Activated CD4-positive, alpha-beta T cell treated with anti-CD3 and anti-CD28 coated beads for 24 hours (primary cell): ENCODE measurements at regions not wholly inside any gene's neighbourhood (a gene's known extent, or its start where the extent isn't known, plus 50 kb on each side); places are given as distances from the start of the nearest gene placed in this dataset.
"Not testable (repeated sequence)": the region's sequence is repeated elsewhere in the genome, so short reads cannot be mapped to it uniquely, and the experiment has no call there.

Experiments
- DNase-seq, 2 donors: peaks; one replicate each; pipeline ENCODE4 v3.0.0-alpha.2; 2020; ENCODE audit warnings: low read depth in 2 of 2

DNA sequence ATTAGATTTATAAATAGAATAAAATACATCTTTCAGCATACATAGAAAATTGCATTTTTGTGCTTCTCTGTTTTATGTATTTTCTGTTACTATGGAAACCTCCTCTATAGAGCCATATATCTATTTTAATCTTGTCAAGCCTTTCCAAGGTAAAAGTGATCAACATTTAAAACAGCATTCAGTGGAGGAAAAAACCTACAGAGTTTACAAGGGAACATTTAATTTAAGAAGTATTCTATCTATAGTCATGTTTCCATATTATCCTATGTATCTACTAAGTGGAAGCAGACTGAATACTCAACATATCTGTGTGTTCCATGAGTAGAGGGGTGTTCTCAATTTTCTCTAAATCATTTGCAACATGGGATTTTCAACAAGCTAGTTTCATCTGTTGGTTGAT lies 791.4 kb downstream of the CDH18 start:
- DNase-seq, result no peak

DNA sequence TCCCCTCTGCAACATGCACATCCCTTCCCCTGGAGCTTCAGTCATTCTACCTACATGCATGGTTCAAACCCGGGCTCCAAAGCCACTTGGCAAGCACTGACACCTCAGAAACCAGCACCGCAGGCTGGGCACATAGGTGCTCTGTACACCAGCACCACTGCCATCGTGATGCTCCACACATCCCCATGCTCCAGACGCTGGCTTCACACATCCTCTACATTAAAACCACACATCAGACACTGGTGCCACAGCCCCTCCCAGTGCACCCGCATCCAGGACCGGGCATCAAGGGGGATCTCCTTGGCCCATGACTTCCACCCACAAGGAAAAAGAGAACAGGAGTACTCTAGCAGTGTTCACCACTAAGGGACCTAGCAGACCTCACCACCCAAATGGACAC lies 787.7 kb downstream of the CDH18 start:
- DNase-seq, result no peak

DNA sequence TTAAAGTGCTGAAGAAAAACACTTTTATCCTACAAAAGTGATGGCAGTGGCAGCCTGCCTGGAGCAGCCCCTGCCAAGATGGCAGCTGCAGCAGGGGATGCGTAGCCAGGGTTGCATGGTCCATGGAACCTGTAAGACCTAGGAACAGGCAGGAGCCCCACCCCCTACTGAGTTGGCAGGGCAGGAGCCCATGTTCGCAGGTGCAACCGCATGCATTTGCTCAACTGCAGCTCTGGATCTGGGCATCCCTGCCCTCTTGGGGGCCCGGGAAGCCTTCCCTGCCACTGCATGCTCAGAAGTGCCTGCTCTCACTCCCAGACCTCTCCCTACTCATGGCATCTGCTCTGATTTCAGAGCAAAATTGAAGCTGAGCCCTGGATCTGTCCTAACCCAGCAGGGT lies 779.6 kb downstream of the CDH18 start:
- DNase-seq, result no peak

DNA sequence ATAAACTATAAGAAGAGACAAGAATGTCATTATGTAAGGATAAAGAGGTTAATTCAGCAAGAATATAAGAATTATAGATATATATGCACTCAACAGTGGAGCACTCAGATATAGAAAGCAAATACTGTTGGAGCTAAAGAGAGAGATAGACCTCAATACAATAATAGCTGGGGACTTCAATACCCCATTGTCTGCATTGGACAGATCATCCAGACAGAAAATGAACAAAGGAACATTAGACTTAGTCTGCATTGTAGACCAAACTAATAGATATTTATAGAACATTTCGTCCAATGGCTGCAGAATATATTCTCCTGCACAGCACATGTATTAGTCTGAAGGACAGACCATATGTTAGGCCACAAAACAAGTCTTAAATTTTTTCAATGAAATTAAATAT lies 777.1 kb downstream of the CDH18 start:
- DNase-seq, result no peak

DNA sequence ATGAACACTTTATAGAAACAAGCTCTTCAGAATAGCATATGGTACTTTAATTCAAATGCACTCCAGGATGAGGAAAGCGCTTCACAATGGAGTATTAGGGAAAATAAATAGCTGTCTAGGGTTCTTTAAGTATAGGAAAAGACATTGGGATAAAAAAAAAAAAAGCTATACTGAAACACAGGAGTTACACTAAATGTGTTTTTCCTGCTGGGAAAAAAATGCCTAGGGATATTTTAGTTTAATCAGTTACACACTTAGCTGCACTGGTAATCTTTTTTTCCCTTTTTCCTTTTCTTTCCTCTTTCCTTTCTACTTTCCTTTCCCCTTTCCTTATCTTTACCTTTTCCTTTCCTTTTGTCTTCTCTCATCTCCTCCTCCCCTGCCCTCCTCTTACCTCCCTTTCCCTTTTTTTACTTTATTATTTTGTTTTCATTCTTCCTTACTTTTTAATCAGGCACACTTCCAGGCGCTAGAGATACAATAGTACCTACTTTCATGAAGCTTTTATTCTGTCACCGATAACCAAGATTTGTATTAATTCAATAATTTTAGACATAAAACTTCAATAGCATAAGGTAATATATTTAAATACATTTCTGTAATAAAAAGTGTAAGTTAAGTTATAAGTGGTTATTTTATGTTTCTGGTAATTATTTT lies 758.7 kb downstream of the CDH18 start:
- no peak for DNase-seq

DNA sequence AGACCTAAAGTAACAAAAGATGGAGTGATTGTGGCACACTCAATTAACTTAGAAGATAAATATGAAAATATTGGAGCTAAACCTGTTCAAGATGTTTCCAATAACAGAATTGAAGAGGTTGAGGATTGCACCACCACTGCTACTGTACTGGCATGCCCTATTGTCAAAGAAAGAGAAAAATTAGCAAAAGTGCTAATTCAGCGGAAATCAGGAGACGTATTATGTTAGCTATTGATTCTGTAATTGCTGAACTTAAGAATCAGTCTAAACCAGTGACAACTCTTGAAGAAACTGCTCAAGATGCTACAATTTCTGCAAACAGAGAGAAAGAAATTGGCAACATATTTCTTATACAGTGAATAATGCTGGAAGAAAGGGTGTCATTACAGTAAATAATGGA lies 754.4 kb downstream of the CDH18 start:
- DNase-seq, result no peak

DNA sequence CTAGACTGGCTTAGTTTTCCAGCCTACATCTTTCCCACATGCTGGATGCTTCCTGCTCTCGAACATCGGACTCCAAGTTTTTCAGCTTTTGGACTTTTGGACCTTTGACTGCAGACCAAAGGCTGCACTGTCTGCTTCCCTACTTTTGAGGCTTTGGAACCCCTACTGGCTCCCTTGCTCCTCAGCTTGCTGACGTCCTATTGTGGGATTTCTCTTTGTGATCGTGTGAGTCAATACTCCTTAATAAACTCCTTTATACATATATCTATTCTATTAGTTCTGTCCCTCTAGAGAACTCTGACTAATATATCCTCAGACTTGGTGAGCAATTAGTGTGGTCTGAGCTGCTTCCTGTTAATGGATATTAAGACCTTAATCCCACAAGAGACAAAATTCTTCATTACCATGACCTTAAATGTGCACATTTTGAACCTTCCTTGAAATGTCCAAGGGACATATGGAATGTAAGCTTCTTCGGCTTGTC lies 752.9 kb downstream of the CDH18 start:
- DNase-seq, result no peak

DNA sequence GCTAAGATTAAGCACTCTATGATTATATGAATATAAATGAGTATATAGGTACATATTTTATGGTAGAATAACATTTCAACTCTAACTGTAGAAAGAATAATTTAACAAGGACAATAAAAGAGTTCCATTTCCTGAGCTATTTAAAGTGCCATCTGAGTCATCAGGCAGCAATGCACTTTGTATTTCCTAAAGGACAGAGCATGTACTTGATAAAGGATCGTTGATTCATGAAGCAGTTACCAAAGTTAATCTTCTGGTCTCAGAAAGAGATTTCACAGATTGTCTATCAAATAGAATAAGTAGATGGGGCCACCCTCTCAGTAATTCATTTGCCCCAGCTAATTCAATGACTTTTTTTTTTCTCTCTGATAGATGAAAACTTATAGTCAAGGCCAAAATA lies 747.8 kb downstream of the CDH18 start:
- no peak for DNase-seq

DNA sequence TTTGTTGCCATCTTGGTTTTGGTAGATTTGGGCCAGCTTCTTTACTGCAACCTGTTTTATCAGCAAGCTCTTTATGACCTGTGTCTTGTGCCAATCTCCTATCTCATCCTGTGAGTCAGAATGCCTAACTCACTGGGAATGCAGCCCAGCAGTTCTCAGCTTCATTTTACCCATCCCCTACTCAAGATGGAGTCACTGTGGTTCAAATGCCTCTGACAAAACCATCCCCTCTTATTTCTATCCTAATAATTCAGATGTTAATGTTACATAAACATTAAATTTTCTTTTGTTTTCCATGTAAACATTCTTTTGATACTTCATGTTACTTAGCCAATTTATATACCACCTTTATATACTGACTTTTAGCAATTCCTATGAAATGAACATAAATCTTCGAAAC lies 746.3 kb downstream of the CDH18 start:
- no peak for DNase-seq

DNA sequence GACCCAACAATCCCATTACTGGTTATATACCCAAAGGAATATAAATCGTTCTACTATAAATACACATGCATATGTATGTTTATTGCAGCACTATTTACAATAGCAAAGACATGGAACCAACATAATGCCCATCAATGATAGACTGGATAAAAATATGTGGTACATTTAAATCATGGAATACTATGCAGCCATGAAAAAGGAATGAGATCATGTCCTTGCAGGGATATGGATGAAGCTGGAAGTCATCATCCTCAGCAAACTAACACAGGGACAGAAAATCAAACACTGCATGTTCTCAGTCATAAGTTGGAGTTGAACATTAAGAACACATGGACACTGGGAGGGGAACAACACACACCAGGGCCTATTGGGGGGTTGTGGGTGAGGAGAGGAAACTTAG lies 741.8 kb downstream of the CDH18 start:
- DNase-seq, result not testable (repeated sequence)

DNA sequence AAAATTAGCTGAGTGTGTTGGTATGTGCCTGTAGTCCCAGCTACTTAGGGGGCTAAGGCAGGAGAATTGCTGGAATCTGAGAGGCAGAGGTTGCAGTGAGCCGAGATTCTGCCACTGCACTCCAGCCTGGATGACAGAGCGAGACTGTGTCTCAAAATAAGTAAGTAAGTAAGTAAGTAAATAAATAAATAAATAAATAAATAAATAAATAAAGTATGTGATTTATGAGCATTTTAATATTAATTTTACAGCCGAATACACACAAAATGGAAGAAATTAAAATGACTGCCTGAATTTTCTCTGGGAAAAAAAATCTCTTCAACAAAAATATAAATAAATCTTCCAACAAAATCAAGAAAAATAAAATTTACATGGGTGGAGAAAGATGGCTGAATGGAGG lies 740.7 kb downstream of the CDH18 start:
- DNase-seq, result no peak

DNA sequence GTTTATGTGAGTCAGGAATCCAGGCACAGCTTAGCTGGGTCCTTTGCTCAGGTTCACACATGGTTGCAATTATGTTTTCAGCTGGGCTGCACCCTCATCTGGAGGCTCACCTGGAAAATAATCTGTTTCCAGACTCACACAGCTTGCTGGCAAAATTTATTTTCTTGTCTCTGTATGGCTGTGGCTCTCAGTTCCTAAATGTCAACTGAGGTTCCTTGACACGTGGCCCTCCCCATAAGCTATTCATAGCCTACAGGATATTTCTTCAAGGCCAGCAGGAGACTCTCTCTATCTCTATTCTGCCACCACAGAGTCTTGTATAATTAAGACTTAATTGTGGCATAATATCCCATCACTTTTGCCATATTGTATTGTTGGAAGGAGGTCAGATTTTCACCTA lies 732.0 kb downstream of the CDH18 start:
- DNase-seq, result no peak

DNA sequence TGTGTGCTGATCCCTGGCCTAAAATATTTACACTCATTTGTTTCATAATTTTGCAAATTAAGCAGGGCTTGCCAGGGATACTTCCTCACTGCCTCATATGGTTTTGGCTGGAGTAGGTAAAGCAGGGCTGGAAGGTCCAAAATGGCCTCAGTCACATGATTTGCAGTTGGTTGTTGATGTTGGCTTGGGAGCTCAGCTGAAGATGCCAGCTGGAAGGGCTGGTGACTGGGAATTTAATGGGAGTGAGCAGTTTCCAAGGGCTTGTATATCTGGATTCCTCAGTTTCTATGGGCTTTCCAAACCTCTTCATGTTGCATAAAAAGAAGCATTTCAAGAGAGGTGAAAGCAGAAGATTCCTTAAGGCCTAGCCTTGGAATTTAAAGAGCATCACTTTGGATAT lies 729.3 kb downstream of the CDH18 start:
- DNase-seq, result no peak

DNA sequence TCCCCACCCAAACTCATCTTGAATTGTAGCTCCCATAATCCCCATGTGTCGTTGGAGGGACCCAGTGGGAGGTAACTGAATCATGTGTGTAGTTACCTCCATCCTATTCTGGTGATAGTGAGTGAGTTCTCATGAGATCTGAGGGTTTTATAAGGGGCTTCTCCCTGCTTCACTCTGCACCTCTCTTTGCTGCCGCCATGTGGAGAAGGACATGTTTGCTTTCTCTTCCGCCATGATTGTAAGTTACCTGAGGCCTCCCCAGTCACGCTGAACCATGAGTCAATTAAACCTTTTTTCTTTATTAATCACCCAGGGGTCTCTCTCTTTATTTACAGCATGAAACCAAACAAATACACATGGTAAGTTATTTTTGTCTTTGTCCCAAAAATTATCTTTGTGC lies 726.1 kb downstream of the CDH18 start:
- no peak for DNase-seq

DNA sequence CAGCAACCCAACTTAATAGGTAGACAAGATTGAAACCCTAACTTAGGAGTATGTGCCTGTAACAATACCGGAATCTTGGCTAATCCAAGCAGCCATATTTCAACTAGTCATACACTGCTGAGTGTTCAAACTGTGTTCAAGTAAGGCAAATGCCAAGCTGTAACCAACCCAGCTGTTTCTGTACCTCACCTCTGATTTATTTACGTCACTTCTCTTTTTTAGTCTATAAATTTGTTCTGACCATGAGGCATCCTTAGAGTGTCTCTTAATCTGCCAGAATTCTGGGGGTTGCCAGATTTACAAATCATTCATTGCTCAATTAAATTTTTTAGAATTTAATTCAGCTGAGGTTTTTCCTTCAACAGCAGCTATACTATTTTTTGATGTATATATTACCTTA lies 723.2 kb downstream of the CDH18 start:
- no peak for DNase-seq

DNA sequence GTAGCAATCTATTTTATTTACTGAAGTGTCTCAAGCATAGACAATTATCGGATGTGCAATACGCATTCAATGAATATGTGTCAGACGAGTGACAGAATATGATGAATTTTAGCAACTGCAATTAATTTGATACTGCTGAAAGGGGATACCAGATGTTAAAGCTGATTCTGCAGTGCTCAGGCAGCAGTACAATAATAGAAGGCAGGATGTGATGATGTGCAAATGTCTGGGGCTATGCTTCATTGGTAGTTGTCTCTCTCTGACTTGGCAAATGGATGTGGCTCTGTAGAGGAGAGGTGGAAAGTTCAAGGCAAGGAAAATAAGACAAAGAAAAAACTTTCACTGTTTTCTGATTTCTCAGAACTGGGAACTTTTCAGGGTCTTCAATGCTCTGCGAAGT lies 721.2 kb downstream of the CDH18 start:
- no peak for DNase-seq

DNA sequence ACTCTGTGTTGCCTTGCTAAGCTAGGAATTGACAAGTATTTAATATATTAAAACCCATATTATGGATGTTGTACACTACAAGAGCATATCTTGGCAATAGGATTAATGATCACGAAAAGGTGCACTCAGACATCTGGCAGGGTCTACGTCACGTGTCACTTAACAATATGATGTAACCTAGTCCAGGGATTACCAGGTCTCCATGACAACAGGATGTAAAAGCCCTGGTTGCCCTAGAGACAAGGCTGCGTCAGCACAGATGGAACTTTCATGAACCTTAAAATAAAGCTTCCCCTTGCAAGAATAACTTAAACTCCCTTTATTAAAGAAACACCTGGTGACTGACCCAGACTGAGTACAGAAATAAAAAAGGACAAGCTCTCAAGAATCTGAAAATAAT lies 717.8 kb downstream of the CDH18 start:
- DNase-seq, result no peak

DNA sequence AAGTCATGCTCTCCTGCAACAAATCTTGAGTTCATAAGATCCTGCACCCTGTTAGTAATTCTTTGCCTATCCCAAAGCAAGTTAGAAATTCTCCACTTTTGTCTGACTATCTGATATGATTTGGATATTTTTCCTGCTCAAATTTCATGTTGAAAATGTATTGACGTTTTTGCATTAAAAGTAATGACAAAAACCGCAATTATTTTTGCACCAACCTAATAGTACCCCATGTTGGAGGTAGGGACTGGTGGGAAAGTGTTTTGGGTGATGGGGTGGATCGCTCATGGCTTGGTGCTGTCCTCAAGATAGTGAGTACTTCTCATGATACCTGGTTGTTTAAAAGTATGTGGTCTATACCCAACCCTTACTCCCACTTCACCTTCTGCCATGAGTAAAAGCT lies 713.4 kb downstream of the CDH18 start:
- no peak for DNase-seq

DNA sequence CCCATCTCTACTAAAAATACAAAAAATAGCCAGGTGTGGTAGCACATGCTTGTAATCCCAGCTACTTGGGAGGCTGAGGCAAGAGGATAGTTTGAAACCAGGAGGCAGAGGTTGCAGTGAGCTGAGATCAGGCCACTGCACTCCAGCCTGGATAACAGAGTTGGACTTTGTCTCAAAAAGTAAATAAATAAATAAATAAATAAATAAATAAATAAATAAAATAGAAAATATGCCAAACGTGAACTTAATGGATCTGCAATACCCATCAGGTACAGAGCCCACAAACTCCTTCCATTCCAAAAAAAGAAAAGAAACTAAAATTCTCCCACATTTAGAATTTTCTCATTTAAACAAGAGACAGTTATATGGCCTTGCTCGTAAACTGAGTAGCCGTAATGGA lies 702.7 kb downstream of the CDH18 start:
- no peak for DNase-seq

DNA sequence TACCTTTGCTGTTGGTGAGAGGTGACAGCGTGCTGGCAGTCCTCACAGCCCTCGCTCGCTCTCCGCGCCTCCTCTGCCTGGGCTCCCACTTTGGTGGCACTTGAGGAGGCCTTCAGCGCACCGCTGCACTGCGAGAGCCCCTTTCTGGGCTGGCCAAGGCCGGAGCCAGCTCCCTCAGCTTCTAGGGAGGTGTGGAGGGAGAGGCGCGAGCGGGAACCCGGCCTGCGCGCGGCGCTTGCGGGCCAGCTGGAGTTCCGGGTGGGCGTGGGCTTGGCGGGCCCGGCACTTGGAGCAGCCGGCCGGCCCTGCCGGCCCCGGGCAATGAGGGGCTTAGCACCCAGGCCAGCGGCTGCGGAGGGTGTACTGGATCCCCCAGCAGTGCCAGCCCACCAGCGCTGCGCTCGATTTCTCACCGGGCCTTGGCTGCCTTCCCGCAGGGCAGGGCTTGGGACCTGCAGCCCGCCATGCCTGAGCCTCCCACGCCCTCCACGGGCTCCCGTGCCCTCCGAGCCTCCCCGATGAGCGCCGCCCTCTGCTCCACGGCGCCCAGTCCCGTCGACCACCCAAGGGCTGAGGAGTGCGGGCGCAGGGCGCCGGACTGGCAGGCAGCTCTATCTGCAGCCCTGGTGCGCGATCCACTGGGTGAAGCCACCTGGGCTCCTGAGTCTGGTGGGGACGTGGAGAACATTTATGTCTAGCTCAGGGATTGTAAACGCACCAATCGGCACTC lies 700.3 kb downstream of the CDH18 start:
- DNase-seq, result not testable (repeated sequence)

DNA sequence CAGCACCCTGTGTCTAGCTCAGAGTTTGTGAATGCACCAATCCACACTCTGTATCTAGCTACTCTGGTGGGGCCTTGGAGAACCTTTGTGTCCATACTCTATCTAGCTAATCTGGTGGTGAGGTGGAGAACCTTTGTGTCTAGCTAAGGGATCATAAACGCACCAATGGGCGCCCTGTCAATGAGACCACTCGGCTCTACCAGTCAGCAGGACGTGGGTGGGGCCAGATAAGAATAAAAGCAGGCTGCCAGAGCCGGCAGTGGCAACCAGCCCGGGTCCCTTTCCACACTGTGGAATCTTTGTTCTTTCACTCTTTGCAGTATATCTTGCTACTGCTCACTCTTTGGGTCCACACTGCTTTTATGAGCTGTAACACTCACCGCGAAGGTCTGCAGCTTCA lies 699.7 kb downstream of the CDH18 start:
- DNase-seq, result not testable (repeated sequence)

DNA sequence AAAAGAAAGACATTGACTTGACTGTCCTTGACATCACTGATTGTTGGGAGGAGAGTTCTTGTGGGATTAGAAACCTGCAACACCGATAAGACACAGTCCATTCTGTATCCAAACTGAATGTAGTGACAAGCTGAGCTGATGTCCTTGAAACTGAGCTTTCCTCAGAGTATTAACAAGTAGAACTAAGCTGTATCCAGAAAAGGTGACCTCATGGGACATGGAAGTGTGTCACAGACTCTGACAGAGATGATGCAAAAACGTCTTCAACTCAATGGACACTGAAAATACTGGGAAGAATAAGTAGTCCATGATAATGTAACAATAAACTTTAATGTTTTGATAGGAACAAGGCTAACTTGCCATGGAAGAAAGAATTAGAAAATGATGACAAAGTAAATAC lies 690.1 kb downstream of the CDH18 start:
- DNase-seq, result no peak

DNA sequence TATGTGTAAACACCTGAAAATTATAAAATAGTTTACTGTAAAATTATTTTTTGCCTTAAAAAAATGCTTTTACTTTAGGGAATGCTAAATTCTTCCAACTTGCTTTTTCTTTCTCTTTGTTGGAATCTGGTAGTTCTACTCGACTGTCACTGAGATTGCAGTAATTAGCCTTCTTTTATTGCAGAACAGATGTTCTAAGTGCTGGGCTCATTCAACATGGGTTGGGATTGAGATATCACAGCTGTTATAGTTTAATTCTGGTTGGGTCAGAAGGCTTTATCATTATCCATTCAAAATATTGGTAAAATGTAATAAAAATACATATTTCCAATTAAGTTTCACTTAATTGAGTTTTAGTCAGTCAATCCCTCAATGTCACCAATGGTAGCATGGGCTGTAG lies 686.7 kb downstream of the CDH18 start:
- DNase-seq, result no peak

DNA sequence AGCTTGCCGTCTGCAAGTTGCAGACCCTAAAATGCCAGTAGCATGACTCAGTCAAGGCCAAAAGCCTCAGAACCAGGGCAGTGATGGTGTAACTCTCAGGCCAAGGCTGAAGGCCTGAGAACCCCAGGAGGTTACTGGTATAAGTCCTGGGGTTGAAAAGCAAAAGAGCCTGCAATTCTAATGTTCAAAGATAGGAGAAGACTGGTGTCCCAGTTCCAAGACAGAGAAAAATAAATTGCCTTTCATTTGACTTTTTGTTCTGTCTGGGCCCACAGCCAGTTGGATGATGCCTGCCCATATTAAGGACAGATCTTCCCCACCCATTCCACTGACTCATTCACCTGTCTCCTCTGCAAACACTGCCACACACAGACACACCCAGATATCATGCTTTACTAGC lies 673.2 kb downstream of the CDH18 start:
- DNase-seq, result no peak
